Stimulated activated CD4-positive, alpha-beta T cell treated with anti-CD3 and anti-CD28 coated beads, Interleukin-12 subunit alpha, Interleukin-12 subunit beta, amount 100 ng/mL, for 48 hours (primary cell): ENCODE measurements at regions not wholly inside any gene's neighbourhood (a gene's known extent, or its start where the extent isn't known, plus 50 kb on each side); places are given as distances from the start of the nearest gene placed in this dataset.
"Not testable (repeated sequence)": the region's sequence is repeated elsewhere in the genome, so short reads cannot be mapped to it uniquely, and the experiment has no call there.

Experiments
- DNase-seq, 3 donors: peaks; one replicate each; pipeline ENCODE4 v3.0.0-alpha.2; 2020; ENCODE audit warnings: low read depth in 2 of 3, low spot score in 1 of 3

DNA sequence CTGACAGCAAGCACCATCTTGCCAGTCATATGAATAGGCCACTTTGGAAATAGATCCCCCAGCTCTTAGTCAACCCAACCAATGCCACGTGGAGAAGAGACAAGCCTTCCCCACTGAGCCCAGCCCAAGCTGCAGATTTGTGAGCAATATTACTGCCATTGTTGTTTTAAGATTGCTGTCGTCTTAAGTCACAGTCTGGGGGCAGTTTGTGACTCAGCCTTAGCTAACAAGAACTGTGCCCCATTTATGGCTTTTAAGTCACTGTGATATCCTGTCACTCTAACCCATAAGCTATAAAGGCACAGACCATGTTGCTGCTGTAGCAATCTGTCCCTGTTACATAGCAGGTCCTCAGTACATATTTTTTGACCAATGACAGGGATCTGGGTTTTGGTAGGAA lies 464.2 kb downstream of the MED13L start:
- no peak for DNase-seq

DNA sequence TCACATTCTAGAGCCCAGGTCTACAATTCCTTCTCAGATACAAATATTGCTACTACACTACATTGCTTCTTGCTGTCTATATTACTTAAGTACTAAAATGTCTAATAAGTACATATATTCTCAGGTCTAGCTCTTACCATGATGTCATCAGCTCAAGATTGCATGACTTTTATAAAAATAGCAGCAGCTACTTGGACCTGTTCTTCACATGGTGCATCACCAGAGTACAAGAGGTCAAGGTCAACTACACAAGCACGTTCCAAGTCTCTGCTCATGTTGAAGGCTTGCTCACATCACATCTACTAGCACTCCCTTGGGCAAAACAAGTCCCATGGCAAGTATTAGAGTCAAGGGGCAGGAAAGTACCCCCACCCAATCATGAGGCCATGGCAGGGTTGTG lies 465.6 kb downstream of the MED13L start:
- DNase-seq: no peak

DNA sequence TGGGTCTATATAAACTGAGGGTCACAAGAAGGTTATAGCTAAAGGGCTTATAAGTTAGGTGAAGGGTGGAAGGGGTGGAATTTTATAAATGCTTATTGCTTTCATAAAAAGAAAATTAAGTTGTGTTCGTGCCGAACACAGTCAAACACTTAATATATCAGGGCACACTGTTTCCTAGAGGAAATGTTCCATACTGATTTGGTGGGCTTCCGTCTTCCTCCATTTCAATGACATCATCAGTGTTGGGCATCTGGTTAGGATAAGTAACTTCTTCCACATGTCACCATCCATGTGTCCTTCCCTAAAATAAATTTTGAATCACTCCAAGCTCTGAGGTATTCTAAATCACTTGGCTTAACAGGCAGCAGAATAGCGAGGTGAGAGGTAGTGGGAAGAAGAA lies 466.4 kb downstream of the MED13L start:
- DNase-seq: no peak

DNA sequence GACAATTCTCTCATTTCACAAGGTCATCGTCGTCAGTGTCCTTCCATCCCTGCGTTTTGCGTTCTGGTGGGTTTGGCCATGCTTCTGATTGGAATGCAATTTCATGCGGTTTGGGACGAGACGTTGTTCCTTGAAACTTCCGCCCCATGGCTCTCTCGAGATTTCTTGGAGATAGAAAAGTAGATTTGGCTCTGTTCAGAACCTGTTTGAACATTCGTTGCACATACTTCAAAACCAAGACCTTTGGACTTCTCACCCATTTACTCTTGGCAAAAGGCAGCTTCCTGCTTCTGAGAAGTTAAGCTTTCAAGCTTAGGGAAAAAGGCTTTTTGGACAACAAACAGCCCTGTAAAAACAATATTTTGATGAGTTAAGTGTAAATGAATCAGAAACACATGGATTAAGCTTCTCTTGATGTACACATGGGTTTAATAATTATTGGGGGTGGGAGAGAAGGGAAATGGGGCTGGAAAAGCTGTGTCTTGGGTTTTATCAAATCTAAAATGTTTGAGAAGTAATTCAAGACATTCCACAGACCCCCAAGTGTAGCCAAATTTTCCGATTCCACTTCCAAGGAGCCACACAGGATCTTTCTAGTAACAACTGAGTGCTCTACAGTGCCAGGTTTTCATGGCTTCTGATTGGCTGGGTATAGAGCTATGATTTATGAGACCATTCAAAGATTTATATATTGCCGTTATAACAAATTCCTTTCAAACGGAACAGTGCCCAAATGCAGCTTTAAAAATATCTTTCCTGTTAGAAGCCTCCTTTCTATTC lies 467.2 kb downstream of the MED13L start:
- DNase-seq: no peak

DNA sequence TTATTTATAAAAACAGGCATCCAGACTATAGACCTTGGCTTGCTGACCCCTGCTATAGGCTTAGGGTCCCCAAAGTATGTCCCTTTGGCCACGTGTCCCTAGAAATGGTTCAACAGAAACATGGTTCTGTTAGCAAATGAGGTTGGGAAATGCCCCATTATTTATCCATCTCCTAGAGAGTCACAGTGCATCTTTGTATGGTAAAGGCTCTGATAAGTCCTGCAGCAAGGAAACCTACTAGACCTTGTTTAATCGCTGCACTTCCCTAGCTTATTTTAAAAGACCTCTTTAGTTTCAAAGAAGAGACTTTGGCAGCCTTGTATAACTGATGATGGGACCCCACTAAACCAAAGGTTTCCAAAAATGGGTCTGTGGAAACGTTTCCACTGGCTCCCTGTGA lies 471.5 kb downstream of the MED13L start:
- DNase-seq: no peak

DNA sequence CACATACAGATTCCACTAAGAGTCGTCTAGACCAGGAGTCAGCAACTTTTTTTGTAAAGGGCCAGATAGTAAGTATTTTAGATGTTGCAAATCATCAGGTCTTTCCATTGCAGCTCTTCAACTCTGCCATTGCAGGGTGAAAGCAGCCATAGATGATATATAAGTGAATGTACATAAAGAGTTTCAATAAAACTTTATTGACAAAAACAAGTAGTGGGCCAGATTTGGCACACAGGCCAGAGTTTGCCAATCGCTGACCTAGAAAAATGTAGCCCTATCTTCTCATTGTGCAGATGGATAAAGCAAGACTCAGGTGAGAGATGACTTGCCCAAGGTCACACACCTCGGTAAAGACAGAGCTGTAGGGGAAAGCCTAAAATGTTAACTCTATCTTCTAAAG lies 474.7 kb downstream of the MED13L start:
- no peak for DNase-seq

DNA sequence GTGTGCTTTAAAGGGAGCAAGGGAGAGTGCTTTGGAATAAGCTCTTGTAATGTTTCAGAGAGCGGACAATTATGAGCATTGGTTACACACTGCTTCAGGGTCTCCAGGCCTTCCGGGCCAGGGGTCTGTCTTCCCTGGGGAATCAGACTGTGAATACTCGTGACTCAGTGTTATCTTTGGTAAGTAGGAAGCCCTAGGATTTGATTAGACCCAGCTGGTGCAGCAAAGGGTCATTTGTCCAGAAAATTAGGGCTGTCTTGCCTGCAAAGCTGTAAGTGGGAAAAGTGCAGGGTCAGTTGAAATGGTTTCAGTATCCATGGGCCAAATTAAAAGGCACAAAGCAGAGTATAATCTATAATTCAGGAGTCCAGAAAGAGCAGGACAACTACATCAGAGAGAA lies 475.6 kb downstream of the MED13L start:
- no peak for DNase-seq

DNA sequence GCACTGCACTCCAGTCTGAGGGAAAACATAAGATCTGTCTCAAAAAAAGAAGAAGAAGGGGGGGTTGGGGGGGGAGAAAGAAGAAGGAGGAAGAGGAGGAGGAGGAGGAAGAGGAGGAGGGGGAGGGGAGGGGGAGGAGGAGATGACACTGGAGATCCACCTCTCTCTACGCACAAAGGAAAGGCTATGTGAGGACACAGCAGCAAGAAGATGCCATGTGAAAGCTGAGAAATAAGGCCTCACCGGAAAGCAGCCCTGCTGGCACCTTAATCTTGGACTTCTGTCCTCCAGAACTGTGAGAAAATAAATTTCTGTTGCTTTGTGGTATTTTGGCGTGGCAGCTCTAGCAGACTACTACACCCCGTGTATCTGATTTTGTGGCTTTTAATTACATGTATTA lies 477.9 kb downstream of the MED13L start:
- no peak for DNase-seq

DNA sequence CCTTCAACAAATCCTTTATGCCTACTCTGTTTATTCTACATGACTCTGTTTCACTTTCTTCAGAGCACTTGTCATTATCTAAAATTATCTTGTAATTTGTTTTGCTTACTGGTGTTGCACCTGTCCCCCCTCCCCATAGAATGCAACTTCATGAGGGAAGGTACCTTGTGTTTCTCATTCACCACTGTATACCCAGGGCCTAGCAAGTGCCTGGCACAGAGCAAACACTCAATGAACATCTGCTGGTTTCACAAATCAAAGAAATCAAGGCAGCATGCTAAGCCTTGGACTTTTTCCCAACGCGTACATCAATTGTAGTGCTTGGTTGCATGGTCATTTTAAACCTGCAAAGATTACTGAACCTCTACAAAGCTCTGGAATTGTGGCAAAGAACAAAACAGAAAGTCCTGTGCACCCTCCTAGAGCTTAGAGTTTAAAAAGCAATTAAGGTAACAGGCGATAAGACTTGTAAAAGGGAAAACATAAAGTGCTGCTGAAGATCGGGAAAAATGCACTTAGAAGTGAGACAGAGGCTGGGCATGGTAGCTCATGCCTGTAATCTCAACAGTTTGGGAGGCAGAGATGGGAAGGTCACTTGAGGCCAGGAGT lies 479.1 kb downstream of the MED13L start:
- DNase-seq: no peak

DNA sequence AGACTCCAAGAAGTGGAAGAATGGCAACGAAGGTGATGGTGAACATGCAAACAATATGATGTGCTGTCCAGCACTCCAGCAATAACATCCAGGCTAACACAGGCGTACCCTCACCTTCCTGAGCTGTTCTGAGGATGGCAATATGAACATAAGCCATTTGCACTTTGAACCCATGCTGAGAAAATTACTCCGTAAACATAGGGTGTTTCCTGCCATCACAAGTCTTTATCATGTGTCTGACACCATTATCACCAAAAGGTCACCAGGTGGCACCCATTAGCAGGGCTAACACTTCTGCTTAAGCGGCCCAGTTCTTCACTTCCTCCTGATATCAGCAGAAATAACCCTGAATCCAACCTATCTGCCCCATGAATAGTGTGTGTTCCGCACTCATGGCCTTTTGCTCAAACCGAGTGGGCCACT lies 482.8 kb downstream of the MED13L start:
- no peak for DNase-seq

DNA sequence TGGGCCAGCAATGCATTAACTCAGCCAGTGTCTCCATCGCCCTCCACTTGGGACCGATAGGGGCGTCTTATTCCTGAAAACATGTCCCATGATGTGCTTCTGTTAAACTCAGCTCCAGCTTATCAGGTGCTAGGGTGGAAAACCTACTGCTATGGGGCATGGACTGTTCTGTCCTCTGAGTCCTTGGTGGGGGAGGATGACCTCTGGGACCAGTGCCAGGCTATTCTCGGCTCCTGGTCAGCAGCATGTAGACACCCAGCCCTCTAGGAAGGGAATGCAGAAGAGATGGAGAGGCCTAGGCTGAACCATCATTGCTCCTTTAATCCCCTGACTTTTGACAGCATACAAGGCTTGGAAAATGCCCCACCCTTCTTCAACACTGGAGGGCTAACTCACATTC lies 486.2 kb downstream of the MED13L start:
- DNase-seq: no peak

DNA sequence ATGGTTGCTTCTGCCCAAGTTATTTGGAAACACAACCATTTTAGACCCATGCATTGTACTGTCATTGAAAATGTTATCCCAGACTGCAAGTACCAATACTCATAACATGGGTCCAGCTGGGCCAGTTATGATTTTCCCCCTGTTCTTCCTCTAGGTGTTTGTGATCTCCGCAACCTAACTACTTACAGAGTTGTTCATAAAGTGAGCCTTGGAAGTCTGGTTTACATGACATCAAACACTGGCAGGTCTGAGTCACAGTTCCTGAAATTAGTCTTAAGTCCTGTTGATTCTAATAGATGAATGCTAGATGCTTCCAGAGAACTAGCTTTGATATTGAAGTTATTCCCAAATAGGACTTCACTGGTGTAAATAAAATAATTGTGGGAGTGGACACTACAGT lies 487.0 kb downstream of the MED13L start:
- DNase-seq: no peak

DNA sequence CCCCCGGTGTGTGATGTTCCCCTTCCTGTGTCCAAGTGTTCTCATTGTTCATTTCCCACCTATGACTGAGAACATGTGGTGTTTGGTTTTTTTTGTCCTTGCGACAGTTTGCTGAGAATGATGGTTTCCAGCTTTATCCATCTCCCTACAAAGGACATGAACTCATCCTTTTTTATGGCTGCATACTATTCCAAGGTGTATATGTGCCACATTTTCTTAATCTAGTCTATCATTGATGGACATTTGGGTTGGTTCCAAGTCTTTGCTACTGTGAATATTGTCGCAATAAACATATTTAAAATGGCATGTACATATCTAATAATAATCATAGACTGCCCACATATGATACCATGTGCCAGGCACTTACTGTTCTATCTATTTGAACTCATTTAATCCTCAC lies 491.0 kb downstream of the MED13L start:
- DNase-seq: not testable (repeated sequence)

DNA sequence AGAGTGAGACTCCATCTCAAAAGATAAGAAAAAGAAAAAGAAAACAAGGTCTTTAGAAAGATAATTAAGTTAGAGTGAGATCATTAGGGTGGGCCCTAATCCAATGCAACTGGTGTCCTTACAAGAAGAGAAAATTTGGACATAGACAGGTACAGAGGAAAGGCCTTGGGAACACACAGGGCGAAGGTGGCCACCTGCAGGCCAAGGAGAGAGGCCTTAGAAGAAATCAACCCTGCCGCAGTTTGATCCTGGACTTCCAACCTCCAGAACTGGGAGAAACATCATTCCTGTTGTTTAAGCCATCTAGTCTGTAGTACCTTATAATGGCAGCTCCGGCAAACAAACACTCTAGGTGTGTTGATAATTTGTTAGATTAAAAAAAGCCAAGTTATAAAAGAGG lies 491.9 kb downstream of the MED13L start:
- no peak for DNase-seq

DNA sequence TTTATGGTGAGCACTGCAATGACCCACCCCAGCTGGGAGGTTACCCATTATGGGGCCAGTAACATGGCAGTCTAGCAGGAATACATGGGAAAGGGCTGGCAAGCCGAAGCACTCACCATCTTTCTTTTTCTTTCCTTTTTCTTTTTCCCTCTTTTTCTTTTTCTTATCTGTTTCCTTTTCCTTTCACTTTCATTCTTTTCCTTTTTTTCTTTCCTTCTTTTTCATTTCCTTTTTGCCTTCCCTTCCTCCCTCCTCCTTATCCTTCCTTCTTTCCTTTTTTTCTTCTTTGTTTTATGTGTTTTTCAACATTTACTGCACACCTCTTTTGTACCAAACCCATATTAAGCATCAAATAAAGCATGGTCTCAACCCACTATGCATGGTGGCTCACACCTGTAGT lies 501.1 kb downstream of the MED13L start:
- DNase-seq: no peak

DNA sequence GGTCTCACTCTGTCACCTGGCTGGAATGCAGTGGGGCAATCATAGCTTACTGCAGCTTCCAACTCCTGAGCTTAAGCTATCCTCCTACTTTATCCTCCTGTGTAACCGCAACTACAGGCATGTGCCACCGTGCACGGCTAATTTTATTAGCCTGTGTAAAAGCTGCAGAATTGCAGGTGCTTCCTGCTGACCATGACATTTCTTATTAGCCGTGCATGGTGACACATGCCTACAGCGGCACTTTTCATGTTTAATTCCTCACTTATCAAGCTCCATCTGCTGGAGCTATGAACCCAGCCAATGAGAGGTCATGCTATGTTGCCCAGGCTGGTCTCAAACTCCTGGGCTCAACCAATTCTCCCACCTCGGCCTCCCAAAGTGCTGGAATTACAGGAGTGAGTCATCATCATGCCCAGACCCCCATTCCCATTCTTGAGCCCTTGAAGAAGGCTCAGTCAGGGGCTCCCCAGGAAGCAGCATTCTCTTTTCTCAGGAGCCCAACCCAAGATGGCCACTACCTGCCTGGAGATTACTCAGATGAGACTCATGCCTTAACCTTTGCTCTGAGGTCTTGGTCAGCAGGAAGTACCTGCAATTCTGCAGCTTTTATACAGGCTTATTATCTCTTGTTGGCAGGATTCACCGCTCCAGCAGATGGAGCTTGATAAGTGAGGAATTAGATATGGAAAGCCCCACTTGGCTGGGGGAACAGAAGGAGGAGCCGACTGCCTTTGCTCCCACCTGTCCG lies 503.2 kb downstream of the MED13L start:
- no peak for DNase-seq

DNA sequence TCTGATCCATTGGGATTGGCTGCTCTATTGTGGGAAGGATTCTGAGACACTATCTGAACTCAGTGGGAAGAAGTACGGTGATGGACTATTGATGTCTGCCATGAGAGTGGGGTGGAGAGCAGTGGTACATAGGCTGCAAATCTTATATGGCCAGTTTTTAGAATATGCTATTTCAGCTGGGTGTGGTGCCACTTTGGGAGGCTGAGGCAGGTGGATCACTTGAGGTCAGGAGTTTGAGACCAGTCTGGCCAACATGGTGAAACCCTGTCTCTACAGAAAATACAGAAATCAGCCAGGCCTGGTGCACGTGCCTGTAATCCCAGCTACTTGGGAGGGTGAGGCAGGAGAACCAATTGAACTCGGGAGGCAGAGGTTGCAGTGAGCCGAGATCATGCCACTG lies 505.9 kb downstream of the MED13L start:
- DNase-seq: no peak

DNA sequence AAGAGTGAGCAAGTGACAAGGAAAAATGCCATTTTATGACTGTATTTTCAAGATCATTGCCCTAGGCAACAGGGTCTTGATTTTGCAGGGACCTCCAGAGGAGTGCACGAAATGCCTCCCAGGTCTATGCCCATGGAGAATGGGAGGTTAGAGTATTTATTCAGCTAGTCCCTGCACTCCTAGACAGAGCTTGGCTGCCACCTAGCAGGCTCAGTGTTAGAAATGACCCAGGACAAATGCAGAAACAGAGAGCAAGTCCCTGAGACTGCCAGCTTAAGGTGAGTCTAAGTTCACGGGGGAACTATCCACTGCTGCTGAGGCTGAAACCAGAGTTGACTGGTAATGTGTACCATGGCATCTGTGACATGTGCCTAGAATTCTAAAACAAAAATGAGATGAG lies 506.4 kb downstream of the MED13L start:
- no peak for DNase-seq

DNA sequence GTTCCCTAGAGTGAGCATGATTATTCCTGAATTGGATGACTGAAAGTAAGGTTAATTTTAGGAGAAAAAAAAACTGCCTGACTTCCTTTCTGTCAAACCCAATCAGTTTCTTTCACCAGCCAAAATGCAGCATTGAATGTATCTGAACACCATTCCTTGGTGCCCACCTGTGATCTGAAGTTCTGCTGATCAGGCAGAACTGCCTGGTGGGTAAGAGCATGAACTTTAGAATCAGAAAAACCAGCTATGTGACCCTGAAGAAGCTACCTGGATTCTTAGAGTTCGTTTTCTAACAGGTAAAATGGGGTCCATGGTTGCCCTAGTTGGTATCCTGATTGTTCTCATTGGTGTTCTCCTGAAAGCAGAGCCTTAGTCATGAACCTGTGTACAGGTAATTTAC lies 506.9 kb downstream of the MED13L start:
- DNase-seq: no peak

DNA sequence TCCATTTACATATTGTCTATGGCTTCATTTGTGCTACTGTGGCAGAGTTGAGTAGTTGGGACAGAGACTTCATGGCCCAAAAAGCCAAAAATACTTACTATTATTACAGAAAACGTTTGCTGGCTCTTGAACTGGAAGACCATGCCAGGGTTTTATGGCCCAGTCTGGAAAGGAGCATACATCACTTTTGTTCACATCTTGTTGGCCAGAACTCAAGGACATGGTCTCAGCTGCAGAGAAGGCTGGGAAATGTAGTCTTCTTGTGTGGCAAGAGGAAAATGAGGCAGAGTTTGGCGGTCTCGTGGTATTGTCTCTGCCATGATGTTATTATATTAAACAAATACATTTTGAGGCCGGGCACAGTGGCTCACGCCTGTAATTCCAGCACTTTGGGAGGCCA lies 509.6 kb downstream of the MED13L start:
- no peak for DNase-seq

DNA sequence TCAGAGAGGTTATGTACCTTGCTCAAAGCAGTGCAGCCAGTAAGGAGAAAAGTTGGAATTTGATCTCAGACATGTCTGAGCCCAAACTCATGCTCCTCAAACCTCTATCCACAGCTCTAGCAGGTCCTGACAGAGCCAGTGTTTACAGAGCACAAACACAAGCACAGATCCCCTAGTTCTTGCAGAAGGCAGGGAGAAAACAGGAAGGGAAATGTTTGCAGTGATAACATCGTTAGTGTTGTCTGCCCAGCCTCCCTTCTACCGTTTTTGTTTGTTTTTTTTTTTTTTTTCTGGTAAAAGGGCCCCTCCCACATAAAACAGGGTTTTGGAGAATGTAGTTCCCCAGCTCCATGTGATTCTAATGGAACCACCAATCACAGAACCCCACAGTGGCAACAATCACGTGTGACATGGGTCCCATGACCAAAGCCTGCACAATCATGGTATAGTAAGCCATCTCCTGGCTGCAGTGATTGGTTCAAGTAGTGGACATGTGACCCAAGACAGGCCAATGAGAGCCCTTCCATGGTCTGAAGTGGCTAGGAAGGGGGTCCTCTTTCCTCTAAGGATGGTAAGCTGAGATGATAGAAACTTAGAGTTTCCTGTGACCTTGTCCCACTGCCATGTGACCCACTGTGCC lies 513.4 kb downstream of the MED13L start:
- no peak for DNase-seq

DNA sequence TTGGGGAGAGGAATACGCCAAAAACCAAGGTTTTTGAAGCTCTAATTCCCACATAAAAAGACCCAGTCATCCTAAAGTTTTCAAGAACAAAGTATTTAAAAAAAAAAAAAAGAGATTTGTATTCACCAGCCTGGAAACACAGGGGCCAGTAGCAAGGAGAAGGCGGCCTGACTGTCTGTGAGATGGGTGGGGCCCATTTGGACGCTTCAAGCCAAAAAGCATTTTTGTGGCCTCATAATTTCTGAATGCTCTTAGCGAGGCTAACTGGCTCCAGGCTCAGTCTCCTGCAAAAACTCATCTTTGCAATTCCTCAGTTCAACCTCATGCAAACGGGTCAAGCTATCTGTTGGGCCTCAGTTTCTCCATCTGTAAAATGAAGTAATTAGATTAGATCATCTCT lies 514.1 kb downstream of the MED13L start:
- no peak for DNase-seq
